NCI-H2196 (cell line): ENCODE measurements at regions not wholly inside any gene's neighbourhood (a gene's known extent, or its start where the extent isn't known, plus 50 kb on each side); places are given as distances from the start of the nearest gene placed in this dataset.
"Not testable (repeated sequence)": the region's sequence is repeated elsewhere in the genome, so short reads cannot be mapped to it uniquely, and the experiment has no call there.

Experiments
- DNase-seq: peaks from one replicate; lab custom pipeline; 2025; ENCODE audit not compliant: unreplicated experiment; lab: John Stamatoyannopoulos, UW

DNA sequence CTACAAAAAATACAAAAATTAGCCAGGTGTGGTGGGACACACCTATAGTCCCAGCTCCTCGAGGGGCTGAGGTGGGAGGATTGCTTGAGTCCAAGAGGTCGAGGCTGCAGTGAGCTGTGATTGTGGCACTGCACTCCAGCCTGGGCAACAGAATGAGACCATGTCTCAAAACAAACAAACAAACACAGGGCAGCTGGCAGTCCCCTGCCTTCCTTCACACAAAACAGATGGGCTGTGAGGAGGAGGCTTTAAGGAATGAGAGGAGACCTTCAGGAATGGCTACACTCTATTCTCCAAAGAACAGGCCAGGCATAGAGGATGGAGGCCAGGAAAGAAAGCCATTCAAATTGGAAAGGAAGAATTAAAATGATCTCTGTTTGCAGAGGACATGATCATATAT lies 65.6 kb upstream of the MAML3 start:
- no peak for DNase-seq

DNA sequence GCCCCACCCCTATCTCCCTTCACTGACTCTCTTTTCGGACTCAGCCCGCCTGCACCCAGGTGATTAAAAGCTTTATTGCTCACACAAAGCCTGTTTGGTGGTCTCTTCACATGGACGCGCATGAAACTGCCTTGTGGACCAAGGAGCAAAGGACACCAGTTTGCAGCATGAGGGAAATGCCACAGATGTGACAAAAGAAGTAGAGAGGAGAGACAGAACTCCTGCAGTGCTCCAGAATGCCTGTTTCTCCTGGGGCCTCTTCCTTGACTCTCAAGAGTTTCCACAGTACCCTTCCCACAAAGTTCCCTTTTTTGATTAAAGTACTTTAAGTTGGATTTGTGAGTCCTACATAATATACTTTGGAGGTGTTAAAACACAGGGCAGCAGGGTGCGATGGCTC lies 65.1 kb upstream of the MAML3 start:
- DNase-seq = not testable (repeated sequence)

DNA sequence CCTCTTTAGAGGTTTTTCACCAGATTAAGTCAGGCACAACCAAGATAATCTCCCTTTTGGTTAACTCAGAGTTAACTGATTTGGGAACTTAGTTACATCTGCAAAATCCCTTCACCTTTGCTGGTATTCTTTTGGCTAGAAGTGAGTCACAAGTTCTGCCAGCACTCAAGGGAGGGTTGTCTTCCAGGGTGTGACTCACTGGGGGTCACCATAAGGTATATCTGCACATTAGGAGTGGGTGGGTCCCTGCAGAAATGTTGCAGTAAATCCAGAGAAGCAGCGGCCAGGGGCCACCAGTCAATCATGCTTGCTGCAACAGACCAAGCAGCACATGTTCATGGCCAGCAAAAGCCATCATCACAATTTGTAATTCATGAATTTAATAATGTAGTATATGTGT lies 59.8 kb upstream of the MAML3 start:
- DNase-seq = no peak

DNA sequence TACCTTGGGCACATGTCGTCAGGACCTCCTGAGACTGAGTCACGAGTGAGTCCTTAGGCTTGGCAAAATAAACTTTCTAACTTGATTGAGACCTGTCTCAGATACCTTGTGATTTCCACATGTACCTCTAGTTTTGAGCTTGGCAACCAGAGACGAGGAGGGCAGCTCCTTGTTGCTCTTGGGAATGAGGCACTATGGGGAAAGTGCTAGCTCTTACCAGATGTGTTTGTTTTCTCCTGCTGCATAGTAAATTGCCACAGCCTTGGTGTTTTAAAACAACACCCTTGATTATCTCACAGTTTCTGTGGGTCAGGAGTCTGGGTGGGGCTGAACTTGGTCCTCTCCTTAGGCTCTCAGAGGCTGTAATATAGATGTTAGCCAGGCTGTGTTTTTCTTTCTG lies 59.1 kb upstream of the MAML3 start:
- no peak for DNase-seq

DNA sequence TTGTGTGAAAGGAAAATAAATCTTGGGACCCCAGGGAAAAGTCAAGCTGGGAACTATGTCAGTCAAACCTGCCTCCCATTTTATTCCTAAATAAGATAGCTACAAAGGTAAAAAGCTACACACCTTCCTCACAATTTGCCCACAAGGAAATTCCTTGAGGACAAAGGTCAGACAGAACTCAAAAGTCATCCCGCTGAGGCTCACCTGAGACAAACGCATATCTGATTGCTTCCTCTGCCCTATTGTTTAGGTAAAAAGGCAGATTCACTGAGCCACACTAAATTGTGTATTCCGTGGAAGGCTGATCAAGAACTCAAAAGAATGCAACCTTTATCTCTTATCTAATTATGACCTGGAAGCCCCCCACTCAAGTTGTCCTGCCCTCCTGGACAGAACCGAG lies 58.7 kb upstream of the MAML3 start:
- no peak for DNase-seq

DNA sequence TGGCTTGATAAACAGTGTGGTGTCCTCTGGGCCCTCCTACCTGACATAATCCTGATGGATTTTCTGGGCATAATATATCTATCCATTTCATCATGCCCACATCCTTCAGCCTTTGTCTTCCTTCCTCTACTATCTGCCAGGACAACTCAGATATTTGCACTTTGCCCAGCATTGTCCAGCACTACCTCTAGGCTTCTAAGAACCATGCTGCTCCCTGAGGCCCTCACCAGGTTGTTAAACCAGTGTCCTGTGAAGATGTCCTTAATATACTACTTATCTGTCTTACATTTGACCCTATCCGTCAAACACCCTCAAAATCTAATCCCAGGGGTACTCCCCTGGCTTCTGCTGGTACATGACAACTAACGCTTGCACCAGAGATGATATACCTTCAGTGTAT lies 58.2 kb upstream of the MAML3 start:
- no peak for DNase-seq

DNA sequence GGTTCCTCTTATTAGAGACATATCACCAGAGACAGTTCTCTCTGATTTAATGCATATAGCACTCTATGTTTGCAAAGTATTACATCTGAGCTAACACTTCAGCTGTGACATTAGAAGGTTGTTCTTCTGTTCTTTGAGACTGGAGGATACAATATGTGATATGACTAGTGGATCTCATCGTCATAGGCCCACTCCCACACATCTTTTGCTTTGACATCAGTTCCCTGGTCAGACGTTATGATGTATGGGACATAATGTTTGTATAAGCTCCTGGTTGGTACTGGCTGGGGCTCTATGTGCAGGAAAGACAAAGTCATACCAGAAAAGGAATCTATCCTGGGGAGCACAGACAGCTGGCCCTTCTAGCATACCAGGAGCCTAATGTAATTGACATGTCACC lies 57.7 kb upstream of the MAML3 start:
- no peak for DNase-seq

DNA sequence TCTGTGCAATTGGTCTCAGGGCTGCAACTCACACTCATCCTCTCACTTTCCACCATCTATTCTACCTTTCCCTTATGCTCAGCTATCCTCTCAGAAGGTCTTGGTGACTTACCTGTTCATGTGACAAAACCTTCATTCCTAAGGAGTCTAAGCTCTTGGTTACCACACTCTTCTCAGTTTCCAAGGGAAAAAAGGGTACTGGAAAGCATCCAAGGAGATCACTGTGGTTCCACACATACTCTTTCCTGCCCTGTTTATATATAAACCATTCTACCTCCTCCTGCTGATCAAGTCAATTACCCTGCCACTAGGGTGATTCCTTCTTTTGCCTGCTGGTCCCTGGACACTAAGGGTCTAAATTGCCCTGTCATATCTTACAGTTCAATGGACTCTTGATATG lies 57.2 kb upstream of the MAML3 start:
- no peak for DNase-seq

DNA sequence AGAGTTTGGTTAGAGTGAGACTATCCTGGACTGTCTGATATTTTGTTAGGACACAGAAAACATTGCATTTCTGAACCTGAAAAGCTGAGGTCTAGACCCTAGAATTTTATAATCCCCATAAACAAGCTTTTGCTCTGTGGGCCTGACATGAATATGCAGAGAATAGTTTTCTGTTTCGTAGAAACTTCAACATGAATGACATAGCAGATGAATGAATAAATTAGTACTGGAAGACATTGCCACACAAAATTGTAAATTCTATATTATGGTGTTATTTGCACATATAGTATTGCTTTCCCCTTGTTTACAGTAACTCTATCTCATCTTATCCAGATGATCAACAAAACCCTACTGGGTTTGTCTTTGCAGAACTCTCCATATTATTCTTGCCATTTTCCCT lies 54.9 kb upstream of the MAML3 start:
- no peak for DNase-seq
